Lower leg skin (tissue), 4 donors: ENCODE measurements at regions not wholly inside any gene's neighbourhood (a gene's known extent, or its start where the extent isn't known, plus 50 kb on each side); places are given as distances from the start of the nearest gene placed in this dataset.
"Not testable (repeated sequence)": the region's sequence is repeated elsewhere in the genome, so short reads cannot be mapped to it uniquely, and the experiment has no call there.

Source experiments
- DNase-seq, 2 donors: peaks; one replicate each; pipeline ENCODE4 v3.0.0-alpha.2; 2019; ENCODE audit warnings: low spot score in 2 of 2
- H3K4me3 ChIP-seq: fragments of 200-600 bp; sonication (generic); 2 replicates; pipeline ENCODE4 v1.5.1; 2017; ENCODE audit warnings: mild to moderate bottlenecking, low read depth; ENCODE audit not compliant: poor library complexity, severe bottlenecking
- CTCF ChIP-seq, 3 donors: fragments of 450-650 bp; IDR thresholded peaks; one replicate each; pipeline ENCODE4 v1.5.1; 2016; ENCODE audit warnings: antibody characterized with exemption in 3 of 3, mild to moderate bottlenecking in 3 of 3, moderate library complexity in 2 of 3
- POLR2A ChIP-seq, 2 donors: fragments of 450-650 bp; IDR thresholded peaks; one replicate each; pipeline ENCODE4 v1.6.1; 2016 to 2017; ENCODE audit warnings: antibody characterized with exemption in 2 of 2, mild to moderate bottlenecking in 1 of 2, moderate library complexity in 1 of 2
- WGBS, 2 donors: methylation state at CpG; one replicate each; pipeline ENCODE4 v1.1.5; 2018; 5-methylcytosine and 5-hydroxymethylcytosine counted together
- intact Hi-C: fragments of 100-400 bp; cut with DNase I; formaldehyde crosslinking; loops from one replicate; pipeline ENCODE4 v1.15.0; 2023; ENCODE audit warnings: low total_unique reads

- intact Hi-C loops, H3K4me3 ChIP-seq, DNase-seq: not testable (repeated sequence)
- 79 to 84% methylated on average over 6 of the region's 6 CpGs for WGBS, 2 donors
Observed at GRCh38 chr4:121616449-121616848, 80.3 kb downstream of the ANXA5 start.

GRCh38 chr4:121614101-121614500 lies 82.7 kb downstream of the ANXA5 start:
- no peak for TF ChIP-seq POLR2A (IDR thresholded peaks at IDR 0.05)
- DNase-seq, result no peak
- intact Hi-C loops, result no loop called here
- no peak overlapping the region for H3K4me3 ChIP-seq

GRCh38 chr4:121599049-121599448 lies 97.7 kb downstream of the ANXA5 start:
- DNase-seq, result no peak
- 35 to 38% methylated on average over 3 of the region's 3 CpGs for WGBS, 2 donors
- TF ChIP-seq CTCF (IDR thresholded peaks at IDR 0.05) (no peak), POLR2A (IDR thresholded peaks at IDR 0.05) (no peak)
- intact Hi-C loops, result no loop called here
- H3K4me3 ChIP-seq, result no peak overlapping the region

GRCh38 chr4:121597346-121597934 lies 99.3 kb downstream of the ANXA5 start:
- no peak for TF ChIP-seq POLR2A (IDR thresholded peaks at IDR 0.05)
- no peak for TF ChIP-seq CTCF (IDR thresholded peaks at IDR 0.05)
- intact Hi-C loops, result no loop called here
- no peak for DNase-seq
- 45 to 59% methylated on average over 2 of the region's 2 CpGs for WGBS, 2 donors
- H3K4me3 ChIP-seq, result no peak overlapping the region

- intact Hi-C loops, result no loop called here
- TF ChIP-seq POLR2A (IDR thresholded peaks at IDR 0.05) (no peak), CTCF (IDR thresholded peaks at IDR 0.05) (no peak)
- 75 to 79% methylated on average over 3 of the region's 3 CpGs for WGBS, 2 donors
- no peak overlapping the region for H3K4me3 ChIP-seq
- peak in 1 of 2 donors; percentile 24 for DNase-seq
Observed at GRCh38 chr4:121594796-121595526, 101.8 kb downstream of the ANXA5 start.

- no peak for TF ChIP-seq POLR2A (IDR thresholded peaks at IDR 0.05)
- TF ChIP-seq CTCF (IDR thresholded peaks at IDR 0.05), result no peak
- intact Hi-C loops, result no loop called here
- no peak for DNase-seq
- no peak overlapping the region for H3K4me3 ChIP-seq
Observed at GRCh38 chr4:121593760-121594159, 103.0 kb downstream of the ANXA5 start.

- intact Hi-C loops, DNase-seq, H3K4me3 ChIP-seq: not testable (repeated sequence)
- 76 to 89% methylated on average over 3 of the region's 3 CpGs for WGBS, 2 donors
Observed at GRCh38 chr4:121592257-121592656, 104.5 kb downstream of the ANXA5 start.
